Trophoblast cell (in vitro differentiated cells and primary cell): ENCODE measurements at regions not wholly inside any gene's neighbourhood (a gene's known extent, or its start where the extent isn't known, plus 50 kb on each side); places are given as distances from the start of the nearest gene placed in this dataset.

Experiments used
- DNase-seq, 2 donors: peaks; one replicate each; pipeline ENCODE4 v3.0.0-alpha.2; 2016
- H2AFZ ChIP-seq: 2 replicates; pipeline ENCODE4 v1.6.1; 2013; ENCODE audit warnings: low read length, moderate library complexity, mild to moderate bottlenecking; ENCODE audit not compliant: insufficient read depth, poor library complexity
- H2AK5ac ChIP-seq: 2 replicates; pipeline ENCODE4 v1.6.1; 2013; ENCODE audit warnings: mild to moderate bottlenecking, low read length
- H2BK120ac ChIP-seq: 2 replicates; pipeline ENCODE4 v1.6.1; 2013; ENCODE audit warnings: low read length, mild to moderate bottlenecking, moderate library complexity; ENCODE audit not compliant: insufficient read depth, poor library complexity
- H2BK12ac ChIP-seq: 2 replicates; pipeline ENCODE4 v1.6.1; 2013; ENCODE audit warnings: mild to moderate bottlenecking, low read length, moderate library complexity
- H2BK5ac ChIP-seq: 2 replicates; pipeline ENCODE4 v1.6.1; 2013; ENCODE audit warnings: low read length, low read depth, moderate library complexity, mild to moderate bottlenecking; ENCODE audit not compliant: poor library complexity
- H3K14ac ChIP-seq: 2 replicates; pipeline ENCODE4 v1.6.1; 2013; ENCODE audit warnings: mild to moderate bottlenecking, low read length
- H3K18ac ChIP-seq: 2 replicates; pipeline ENCODE4 v1.6.1; 2013; ENCODE audit warnings: mild to moderate bottlenecking, low read length
- H3K23ac ChIP-seq: 2 replicates; pipeline ENCODE4 v1.6.1; 2013; ENCODE audit warnings: low read length
- H3K27ac ChIP-seq: 2 replicates; pipeline ENCODE4 v1.5.1; 2013; ENCODE audit warnings: low read depth, mild to moderate bottlenecking, inconsistent platforms, low read length, moderate library complexity
- H3K27me3 ChIP-seq: 2 replicates; pipeline ENCODE4 v1.6.1; 2013; ENCODE audit warnings: inconsistent platforms, mild to moderate bottlenecking, low read length, moderate library complexity; ENCODE audit not compliant: insufficient read depth
- H3K36me3 ChIP-seq, 2 experiments: 1 replicate in 1 of 2; 2 replicates in 1 of 2; pipeline ENCODE4 v1.6.1; 2013; ENCODE audit warnings: low read length in 2 of 2, mild to moderate bottlenecking in 2 of 2, moderate library complexity in 1 of 2; ENCODE audit not compliant: insufficient read depth in 2 of 2, control insufficient read depth in 1 of 2
- H3K4ac ChIP-seq: 2 replicates; pipeline ENCODE4 v1.6.1; 2013; ENCODE audit warnings: low read depth, mild to moderate bottlenecking, low read length, moderate library complexity
- H3K4me1 ChIP-seq, 2 experiments: 1 replicate in 1 of 2; 2 replicates in 1 of 2; pipeline ENCODE4 v1.6.1; 2013; ENCODE audit warnings: low read length in 2 of 2, mild to moderate bottlenecking in 2 of 2, moderate library complexity in 1 of 2; ENCODE audit not compliant: insufficient read depth in 2 of 2, control insufficient read depth in 1 of 2
- H3K4me2 ChIP-seq: 2 replicates; pipeline ENCODE4 v1.6.1; 2013; ENCODE audit warnings: inconsistent platforms, mild to moderate bottlenecking, low read length, moderate library complexity
- H3K4me3 ChIP-seq: 2 replicates; pipeline ENCODE4 v1.5.1; 2013; ENCODE audit warnings: mild to moderate bottlenecking, low read depth, low read length, inconsistent platforms
- H3K79me1 ChIP-seq: one replicate; pipeline ENCODE4 v1.6.1; 2013; ENCODE audit warnings: low read length
- H3K79me2 ChIP-seq: 2 replicates; pipeline ENCODE4 v1.6.1; 2013; ENCODE audit warnings: low read length, mild to moderate bottlenecking; ENCODE audit not compliant: control insufficient read depth, insufficient read depth, poor library complexity
- H3K9ac ChIP-seq: 2 replicates; pipeline ENCODE4 v1.6.1; 2013; ENCODE audit warnings: mild to moderate bottlenecking, low read length
- H3K9me3 ChIP-seq: 2 replicates; pipeline ENCODE4 v1.6.1; 2013; ENCODE audit warnings: low read depth, mild to moderate bottlenecking, control low read depth, inconsistent platforms, low read length; ENCODE audit not compliant: insufficient read depth
- H4K12ac ChIP-seq: 2 replicates; pipeline ENCODE4 v1.6.1; 2013; ENCODE audit warnings: low read depth, mild to moderate bottlenecking, low read length, moderate library complexity
- H4K8ac ChIP-seq: 2 replicates; pipeline ENCODE4 v1.6.1; 2013; ENCODE audit warnings: low read depth, mild to moderate bottlenecking, low read length, moderate library complexity
- H4K91ac ChIP-seq: one replicate; pipeline ENCODE4 v1.6.1; 2013; ENCODE audit warnings: low read depth, mild to moderate bottlenecking, low read length, moderate library complexity
- WGBS: extraction: QIAGEN DNeasy Blood & Tissue Kit; methylation state at CpG from one replicate; pipeline ENCODE4 v1.1.7; 2013; ENCODE audit warnings: missing lambda C conversion rate; ENCODE audit not compliant: insufficient read length, insufficient coverage; ENCODE audit errors: extremely low coverage; 5-methylcytosine and 5-hydroxymethylcytosine counted together

DNA sequence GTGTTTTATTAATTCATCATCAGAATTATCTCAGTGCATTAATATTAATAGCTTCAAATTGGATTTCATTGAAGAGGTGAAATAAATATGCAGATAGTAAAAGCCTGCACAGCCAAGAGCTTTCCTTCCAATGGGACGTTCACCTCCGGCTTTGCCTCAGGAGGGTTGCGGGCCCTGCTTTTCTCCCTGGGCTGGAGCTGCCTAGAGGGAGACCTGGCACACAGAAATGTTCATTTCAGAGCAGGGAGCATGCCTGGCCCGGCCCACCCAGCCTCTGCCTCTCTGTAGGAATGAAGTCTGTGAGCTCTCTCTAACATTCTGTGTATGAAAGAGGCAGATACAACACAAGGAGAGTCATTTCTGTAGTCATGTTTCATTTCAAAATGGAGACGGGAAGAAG lies 100.4 kb upstream of the IRX2 start:
- H2AK5ac ChIP-seq, result no peak overlapping the region
- no peaks in the 10 kb centered on the region for H3K9me3 ChIP-seq
- no peak overlapping the region for H2AFZ ChIP-seq
- no peak overlapping the region for H3K4me3 ChIP-seq
- no peak overlapping the region for H3K4me2 ChIP-seq
- H3K18ac ChIP-seq, result no peak overlapping the region
- no peak overlapping the region for H4K91ac ChIP-seq
- no peaks in the 10 kb centered on the region for H3K79me2 ChIP-seq
- H2BK12ac ChIP-seq, result no peak overlapping the region
- no peak overlapping the region for H3K27ac ChIP-seq
- no peak overlapping the region for H2BK5ac ChIP-seq
- DNase-seq, result no peak
- H4K8ac ChIP-seq, result no peak overlapping the region
- no peaks in the 10 kb centered on the region for H3K79me1 ChIP-seq
- no peak overlapping the region for H4K12ac ChIP-seq
- no peak overlapping the region for H2BK120ac ChIP-seq
- H3K9ac ChIP-seq, result no peak overlapping the region
- H3K36me3 ChIP-seq, result no peaks in the 10 kb centered on the region
- H3K4ac ChIP-seq, result no peak overlapping the region
- no CpG with 5 or more reads among the region's 5 CpGs for WGBS
- no peaks in the 10 kb centered on the region for H3K27me3 ChIP-seq
- H3K4me1 ChIP-seq, result no peaks in the 10 kb centered on the region
- no peak overlapping the region for H3K23ac ChIP-seq
- H3K14ac ChIP-seq, result no peak overlapping the region

- Histone ChIP-seq H4K12ac (no peak overlapping the region), H3K14ac (no peak overlapping the region)
Observed at GRCh38 chr5:2849429-2849828, 98.0 kb upstream of the IRX2 start.

GRCh38 chr5:2848619-2849018 lies 97.1 kb upstream of the IRX2 start:
- Histone ChIP-seq H3K4ac (no peak overlapping the region), H3K27me3 (no peaks in the 10 kb centered on the region), H2AK5ac (no peak overlapping the region), H3K79me1 (no peaks in the 10 kb centered on the region), H3K27ac (no peak overlapping the region), H2BK12ac (no peak overlapping the region), H3K4me1 (no peaks in the 10 kb centered on the region), H3K9ac (no peak overlapping the region), H3K4me2 (no peak overlapping the region), H4K8ac (no peak overlapping the region), H3K4me3 (no peak overlapping the region), H3K36me3 (no peaks in the 10 kb centered on the region), H2AFZ (no peak overlapping the region), H3K9me3 (no peaks in the 10 kb centered on the region), H3K18ac (no peak overlapping the region), H3K23ac (no peak overlapping the region), H4K91ac (no peak overlapping the region), H2BK120ac (no peak overlapping the region), H3K14ac (no peak overlapping the region), H2BK5ac (no peak overlapping the region), H4K12ac (no peak overlapping the region), H3K79me2 (no peaks in the 10 kb centered on the region)
- WGBS, result no CpG with 5 or more reads among the region's 11 CpGs
- peak in 1 of 2 donors; percentile 54 for DNase-seq

More at GRCh38 chr5:2849429-2849828, 98.0 kb upstream of the IRX2 start:
- H3K36me3 ChIP-seq, result no peaks in the 10 kb centered on the region
- H3K4me1 ChIP-seq, result no peaks in the 10 kb centered on the region
- no peaks in the 10 kb centered on the region for H3K79me2 ChIP-seq
- H3K23ac ChIP-seq, result no peak overlapping the region
- DNase-seq, result no peak
- no peak overlapping the region for H2BK5ac ChIP-seq
- H3K4ac ChIP-seq, result no peak overlapping the region
- WGBS, result no CpG with 5 or more reads among the region's 6 CpGs
- H3K79me1 ChIP-seq, result no peaks in the 10 kb centered on the region
- H3K9me3 ChIP-seq, result no peaks in the 10 kb centered on the region
- H3K9ac ChIP-seq, result no peak overlapping the region
- H2BK12ac ChIP-seq, result no peak overlapping the region
- H4K8ac ChIP-seq, result no peak overlapping the region
- no peak overlapping the region for H2AK5ac ChIP-seq
- H3K4me3 ChIP-seq, result no peak overlapping the region
- no peaks in the 10 kb centered on the region for H3K27me3 ChIP-seq
- H3K27ac ChIP-seq, result no peak overlapping the region
- H4K91ac ChIP-seq, result no peak overlapping the region
- no peak overlapping the region for H3K18ac ChIP-seq
- H3K4me2 ChIP-seq, result no peak overlapping the region
- H2BK120ac ChIP-seq, result no peak overlapping the region
- H2AFZ ChIP-seq, result no peak overlapping the region

- Histone ChIP-seq H3K36me3 (no peaks in the 10 kb centered on the region), H3K4me1 (no peaks in the 10 kb centered on the region), H3K4ac (no peak overlapping the region), H3K18ac (no peak overlapping the region), H3K4me2 (no peak overlapping the region), H3K4me3 (no peak overlapping the region), H3K9me3 (no peaks in the 10 kb centered on the region), H3K27ac (no peak overlapping the region), H3K79me1 (no peaks in the 10 kb centered on the region), H3K79me2 (no peaks in the 10 kb centered on the region), H2BK5ac (no peak overlapping the region), H2AFZ (no peak overlapping the region), H2BK12ac (no peak overlapping the region), H4K91ac (no peak overlapping the region), H4K8ac (no peak overlapping the region), H3K23ac (no peak overlapping the region), H2AK5ac (no peak overlapping the region), H3K14ac (no peak overlapping the region), H3K27me3 (no peaks in the 10 kb centered on the region), H4K12ac (no peak overlapping the region), H2BK120ac (no peak overlapping the region), H3K9ac (no peak overlapping the region)
- no CpG with 5 or more reads among the region's 11 CpGs for WGBS
- no peak for DNase-seq
Observed at GRCh38 chr5:2847608-2848007, 96.1 kb upstream of the IRX2 start.
